OCI-LY7 (cell line): ENCODE measurements at regions not wholly inside any gene's neighbourhood (a gene's known extent, or its start where the extent isn't known, plus 50 kb on each side); places are given as distances from the start of the nearest gene placed in this dataset.

Source experiments
- BruUV-seq: library from RNA; stranded (reverse); fragments of 400-500 nt; replicated peaks from 2 replicates; lab custom pipeline; 2021; lab: Mats Ljungman, UMichigan
- CTCF ChIA-PET: fragments of 300-600 bp; sonication (Branson Sonifier 250); formaldehyde crosslinking; loops from one replicate; lab custom pipeline; 2022; ENCODE audit warnings: antibody characterized with exemption; ENCODE audit not compliant: unreplicated experiment; lab: Charles Lee
- POLR2A ChIA-PET: fragments of 300-600 bp; sonication (Branson Sonifier 250); formaldehyde crosslinking; loops from one replicate; lab custom pipeline; 2022; ENCODE audit warnings: antibody characterized with exemption; lab: Charles Lee
- DNase-seq: peaks from one replicate; pipeline ENCODE4 v3.0.0-alpha.2; 2015; ENCODE audit warnings: low spot score
- H2AFZ ChIP-seq: fragments of 200-600 bp; sonication (generic), shearing (Covaris generic); 2 replicates; pipeline ENCODE4 v1.6.1; 2014; ENCODE audit warnings: mild to moderate bottlenecking, antibody characterized with exemption, low read length, moderate library complexity
- H3K27ac ChIP-seq: fragments of 200-600 bp; sonication (generic); 2 replicates; pipeline ENCODE4 v1.5.1; 2014; ENCODE audit warnings: mixed run types, low read depth, mild to moderate bottlenecking, moderate library complexity, low read length, inconsistent platforms; ENCODE audit not compliant: poor library complexity, severe bottlenecking
- H3K36me3 ChIP-seq: fragments of 200-600 bp; sonication (generic); 2 replicates; pipeline ENCODE4 v1.6.1; 2014; ENCODE audit warnings: mild to moderate bottlenecking, antibody characterized with exemption, low read length, moderate library complexity, mixed read lengths; ENCODE audit not compliant: insufficient read depth
- H3K4me1 ChIP-seq: fragments of 200-600 bp; sonication (generic); 2 replicates; pipeline ENCODE4 v1.5.1; 2014; ENCODE audit warnings: mild to moderate bottlenecking, low read length; ENCODE audit not compliant: insufficient read depth, poor library complexity, severe bottlenecking
- H3K4me2 ChIP-seq: fragments of 200-600 bp; sonication (generic); 2 replicates; pipeline ENCODE4 v1.6.1; 2014; ENCODE audit warnings: mild to moderate bottlenecking, low read length
- H3K4me3 ChIP-seq: fragments of 200-600 bp; sonication (generic); 2 replicates; pipeline ENCODE4 v1.5.1; 2014; ENCODE audit warnings: mild to moderate bottlenecking, low read depth, low read length; ENCODE audit not compliant: poor library complexity, severe bottlenecking
- H3K79me2 ChIP-seq: fragments of 200-600 bp; sonication (generic); 2 replicates; pipeline ENCODE4 v1.6.1; 2016; ENCODE audit warnings: low read depth, mild to moderate bottlenecking, low read length, moderate library complexity, mixed read lengths; ENCODE audit not compliant: insufficient read depth
- H3K9me2 ChIP-seq: fragments of 200-600 bp; sonication (generic); 2 replicates; pipeline ENCODE4 v1.6.1; 2016; ENCODE audit warnings: mild to moderate bottlenecking, low read length, mixed read lengths; ENCODE audit not compliant: insufficient read depth
- H3K9me3 ChIP-seq: fragments of 200-600 bp; sonication (generic); 2 replicates; pipeline ENCODE4 v1.6.1; 2014; ENCODE audit warnings: mild to moderate bottlenecking, mixed run types, low read length, mixed read lengths
- H4K20me1 ChIP-seq: fragments of 200-600 bp; sonication (generic); 2 replicates; pipeline ENCODE4 v1.6.1; 2014; ENCODE audit warnings: mild to moderate bottlenecking, antibody characterized with exemption, low read length, moderate library complexity, mixed read lengths; ENCODE audit not compliant: insufficient read depth
- EZH2phosphoT487 ChIP-seq: fragments of 200-600 bp; sonication (generic); IDR thresholded peaks from 2 replicates; pipeline ENCODE4 v1.6.1; 2018; ENCODE audit warnings: low read depth, borderline replicate concordance, mild to moderate bottlenecking, mixed run types, antibody characterized with exemption, low read length, moderate library complexity, mixed read lengths
- intact Hi-C: fragments of 100-400 bp; cut with micrococcal nuclease; formaldehyde crosslinking; loops from one replicate; pipeline ENCODE4 v1.10.0; 2022; ENCODE audit not compliant: unreplicated experiment
- TF ChIP-seq, protein P1 (sequence below): fragments of 200-600 bp; sonication (generic); conservative IDR thresholded peaks from 2 replicates; pipeline ENCODE4 v1.5.1; 2014; ENCODE audit warnings: mild to moderate bottlenecking, antibody characterized with exemption, low read length, moderate library complexity, mixed read lengths

DNA sequence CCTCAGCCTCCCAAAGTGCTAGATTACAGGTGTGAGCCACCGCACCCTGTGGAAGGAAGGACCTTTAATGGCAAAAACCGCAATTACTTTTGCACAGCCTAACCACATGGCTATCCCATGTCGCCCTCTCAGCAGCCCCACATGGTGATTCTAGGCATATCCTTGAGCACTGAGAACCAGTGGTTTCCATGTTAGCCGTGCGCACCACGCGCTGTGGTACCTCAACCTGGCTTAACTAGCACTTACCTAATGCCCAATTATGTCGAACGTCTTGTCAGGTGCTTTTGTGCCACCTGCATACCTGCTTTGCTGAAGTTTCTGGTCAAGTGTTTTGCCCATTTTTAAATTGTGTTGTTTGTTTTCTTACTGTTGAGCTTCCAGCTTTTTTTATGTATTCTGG is 697.9 kb downstream of the BRD1 start:
- Histone ChIP-seq H2AFZ (no peak overlapping the region), H3K9me3 (no peaks in the 10 kb centered on the region), H3K27ac (no peak overlapping the region), H4K20me1 (no peaks in the 10 kb centered on the region), H3K36me3 (no peaks in the 10 kb centered on the region), H3K4me3 (no peak overlapping the region), H3K79me2 (no peaks in the 10 kb centered on the region), H3K4me2 (no peak overlapping the region), H3K4me1 (no peaks in the 10 kb centered on the region), H3K9me2 (no peaks in the 10 kb centered on the region)
- TF ChIP-seq, protein P1, sequence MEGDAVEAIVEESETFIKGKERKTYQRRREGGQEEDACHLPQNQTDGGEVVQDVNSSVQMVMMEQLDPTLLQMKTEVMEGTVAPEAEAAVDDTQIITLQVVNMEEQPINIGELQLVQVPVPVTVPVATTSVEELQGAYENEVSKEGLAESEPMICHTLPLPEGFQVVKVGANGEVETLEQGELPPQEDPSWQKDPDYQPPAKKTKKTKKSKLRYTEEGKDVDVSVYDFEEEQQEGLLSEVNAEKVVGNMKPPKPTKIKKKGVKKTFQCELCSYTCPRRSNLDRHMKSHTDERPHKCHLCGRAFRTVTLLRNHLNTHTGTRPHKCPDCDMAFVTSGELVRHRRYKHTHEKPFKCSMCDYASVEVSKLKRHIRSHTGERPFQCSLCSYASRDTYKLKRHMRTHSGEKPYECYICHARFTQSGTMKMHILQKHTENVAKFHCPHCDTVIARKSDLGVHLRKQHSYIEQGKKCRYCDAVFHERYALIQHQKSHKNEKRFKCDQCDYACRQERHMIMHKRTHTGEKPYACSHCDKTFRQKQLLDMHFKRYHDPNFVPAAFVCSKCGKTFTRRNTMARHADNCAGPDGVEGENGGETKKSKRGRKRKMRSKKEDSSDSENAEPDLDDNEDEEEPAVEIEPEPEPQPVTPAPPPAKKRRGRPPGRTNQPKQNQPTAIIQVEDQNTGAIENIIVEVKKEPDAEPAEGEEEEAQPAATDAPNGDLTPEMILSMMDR = no peak
- no peak for TF ChIP-seq EZH2phosphoT487
- intact Hi-C loops = no loop called here
- no TSS peak for BruUV-seq
- ChIA-PET POLR2A (interaction anchor here (1.0 kb wide), 1 partner anchor 14 kb away, joined by 3 read pairs; no protein-coding TSS in a partner anchor), CTCF (no interaction called here)
- DNase-seq = no peak

DNA sequence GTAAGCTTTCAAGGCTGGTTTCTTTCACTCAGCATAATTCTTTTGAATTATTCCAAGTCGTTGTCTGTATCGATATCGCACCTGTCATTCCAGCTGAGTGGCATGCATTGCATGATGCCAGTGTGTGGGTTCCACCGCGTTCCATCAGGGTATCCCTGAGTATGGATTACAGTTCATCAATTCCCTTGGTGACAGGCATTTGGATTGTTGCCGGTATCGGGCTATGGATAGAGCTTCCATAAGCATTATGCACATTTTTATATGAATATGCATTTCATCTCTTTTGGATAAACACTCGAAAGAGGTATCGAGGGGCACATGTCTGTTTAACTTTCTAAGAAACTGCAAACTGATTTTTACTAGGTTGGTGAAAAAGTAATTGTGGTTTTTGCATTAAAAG is 698.8 kb downstream of the BRD1 start:
- Histone ChIP-seq H3K4me3 (no peak overlapping the region), H3K9me3 (no peaks in the 10 kb centered on the region), H3K27ac (no peak overlapping the region), H3K79me2 (no peaks in the 10 kb centered on the region), H3K4me2 (no peak overlapping the region), H3K36me3 (no peaks in the 10 kb centered on the region), H3K9me2 (no peaks in the 10 kb centered on the region), H4K20me1 (no peaks in the 10 kb centered on the region), H2AFZ (no peak overlapping the region), H3K4me1 (no peaks in the 10 kb centered on the region)
- ChIA-PET POLR2A (no interaction called here), CTCF (no interaction called here)
- BruUV-seq = no TSS peak
- no peak for DNase-seq
- no peak for TF ChIP-seq EZH2phosphoT487
- TF ChIP-seq, protein P1 = no peak
- intact Hi-C loops = no loop called here

DNA sequence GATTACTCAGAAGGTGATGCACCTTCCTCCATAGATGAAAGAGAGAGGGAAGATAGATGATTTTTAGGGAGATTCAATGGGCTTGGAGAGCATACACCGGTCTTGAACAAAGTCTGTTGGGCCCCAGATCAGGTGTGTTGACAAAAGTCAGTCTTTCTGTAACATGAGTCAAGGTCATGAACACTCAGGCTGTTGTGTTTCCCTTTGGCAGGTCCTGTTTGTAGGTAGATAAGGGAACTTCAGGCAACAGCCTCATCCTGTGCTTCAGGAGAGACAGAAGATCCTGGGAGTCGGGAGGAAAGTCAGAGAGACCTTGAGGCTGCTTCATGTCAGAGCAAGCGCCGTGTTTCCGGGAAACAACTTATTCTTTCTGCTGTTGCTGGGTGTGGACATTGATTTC is 703.1 kb downstream of the BRD1 start:
- no peak overlapping the region for H2AFZ ChIP-seq
- no TSS peak for BruUV-seq
- no peak overlapping the region for H3K27ac ChIP-seq
- H3K4me3 ChIP-seq = no peak overlapping the region
- intact Hi-C loops = no loop called here
- H3K36me3 ChIP-seq = no peaks in the 10 kb centered on the region
- H3K79me2 ChIP-seq = no peaks in the 10 kb centered on the region
- TF ChIP-seq EZH2phosphoT487 = no peak
- TF ChIP-seq, protein P1 = no peak
- H4K20me1 ChIP-seq = no peaks in the 10 kb centered on the region
- POLR2A ChIA-PET = no interaction called here
- no peaks in the 10 kb centered on the region for H3K9me2 ChIP-seq
- H3K4me1 ChIP-seq = no peaks in the 10 kb centered on the region
- CTCF ChIA-PET = no interaction called here
- no peak overlapping the region for H3K4me2 ChIP-seq
- H3K9me3 ChIP-seq = 0 out of 2 replicates have a peak, but pooled peaks cover 3% of the 10 kb centered on the region
- no peak for DNase-seq
